Smooth muscle cell (in vitro differentiated cells): ENCODE measurements at regions not wholly inside any gene's neighbourhood (a gene's known extent, or its start where the extent isn't known, plus 50 kb on each side); places are given as distances from the start of the nearest gene placed in this dataset.

ENCODE experiments used
- DNase-seq: peaks from one replicate; lab custom pipeline; 2025; ENCODE audit not compliant: unreplicated experiment; lab: John Stamatoyannopoulos, UW
- H2AFZ ChIP-seq: fragments of 200-600 bp; sonication (generic); 2 replicates; pipeline ENCODE4 v1.6.0; 2016; ENCODE audit warnings: antibody characterized with exemption, low read depth, mild to moderate bottlenecking
- H3F3A ChIP-seq: fragments of 200-600 bp; sonication (generic); 2 replicates; pipeline ENCODE4 v1.6.0; 2017; ENCODE audit warnings: antibody characterized with exemption, low read depth
- H3K27ac ChIP-seq: fragments of 200-600 bp; sonication (generic); 2 replicates; pipeline ENCODE4 v1.5.1; 2016; ENCODE audit warnings: low read depth, mild to moderate bottlenecking
- H3K27me3 ChIP-seq: fragments of 200-600 bp; sonication (generic); 2 replicates; pipeline ENCODE4 v1.6.1; 2016; ENCODE audit warnings: low read depth, mild to moderate bottlenecking
- H3K36me3 ChIP-seq: fragments of 200-600 bp; sonication (generic); 2 replicates; pipeline ENCODE4 v1.5.1; 2016; ENCODE audit warnings: low read depth
- H3K4me1 ChIP-seq: fragments of 200-600 bp; sonication (generic); 2 replicates; pipeline ENCODE4 v1.5.1; 2016; ENCODE audit warnings: low read depth
- H3K4me2 ChIP-seq: fragments of 200-600 bp; sonication (generic); 2 replicates; pipeline ENCODE4 v1.6.0; 2016; ENCODE audit warnings: mild to moderate bottlenecking
- H3K4me3 ChIP-seq: fragments of 200-600 bp; sonication (generic); 2 replicates; pipeline ENCODE4 v1.5.1; 2016; ENCODE audit warnings: mild to moderate bottlenecking
- H3K79me2 ChIP-seq: fragments of 200-600 bp; sonication (generic); 2 replicates; pipeline ENCODE4 v1.6.0; 2016; ENCODE audit warnings: low read depth, mild to moderate bottlenecking
- H3K9ac ChIP-seq: fragments of 200-600 bp; sonication (generic); 2 replicates; pipeline ENCODE4 v1.6.0; 2016; ENCODE audit warnings: low read depth
- H3K9me3 ChIP-seq: fragments of 200-600 bp; sonication (generic); replicated peaks from 2 replicates; pipeline ENCODE4 v1.5.1; 2016; ENCODE audit warnings: low read depth
- H4K20me1 ChIP-seq: fragments of 200-600 bp; sonication (generic); 2 replicates; pipeline ENCODE4 v1.6.0; 2016; ENCODE audit warnings: low read depth
- CTCF ChIP-seq: fragments of 200-600 bp; sonication (generic); IDR thresholded peaks from 2 replicates; pipeline ENCODE4 v1.5.1; 2017; ENCODE audit warnings: borderline replicate concordance, mild to moderate bottlenecking, antibody characterized with exemption; ENCODE audit not compliant: insufficient read depth, poor library complexity, severe bottlenecking
- WGBS: methylation state at CpG from one replicate; pipeline ENCODE4 v1.1.7; 2016; ENCODE audit warnings: low lambda C conversion rate; 5-methylcytosine and 5-hydroxymethylcytosine counted together

DNA sequence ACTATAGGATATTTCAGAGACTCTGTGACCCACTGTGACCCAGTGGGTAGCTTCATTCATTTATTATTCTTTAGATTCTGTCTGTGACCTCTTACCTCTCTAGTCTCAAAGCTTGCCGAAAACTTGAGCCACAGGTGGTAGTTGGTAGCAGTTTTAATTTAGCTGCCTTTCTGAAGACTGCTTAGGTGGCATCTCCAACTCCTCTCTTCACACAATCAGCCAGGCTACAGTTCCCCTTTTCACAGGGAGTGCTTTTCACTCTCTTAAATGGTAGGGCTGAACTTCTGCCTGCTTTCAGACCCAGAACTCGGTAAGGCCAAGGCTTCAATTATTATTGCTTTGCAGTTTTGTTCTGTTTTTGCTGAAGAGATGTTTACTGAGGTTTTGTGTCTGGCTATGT lies 349.6 kb downstream of the ARL6IP6 start:
- Histone ChIP-seq H3K4me1 (no peaks in the 10 kb centered on the region), H3K27me3 (no peaks in the 10 kb centered on the region), H3K4me2 (no peak overlapping the region), H4K20me1 (no peaks in the 10 kb centered on the region), H3K9ac (no peak overlapping the region), H3K27ac (no peak overlapping the region), H3K36me3 (no peaks in the 10 kb centered on the region), H3K79me2 (no peaks in the 10 kb centered on the region), H3K9me3 (no peaks in the 10 kb centered on the region), H3F3A (no peaks in the 10 kb centered on the region), H2AFZ (no peak overlapping the region), H3K4me3 (no peak overlapping the region)
- 88% methylated on average over 2 of the region's 2 CpGs for WGBS
- DNase-seq = no peak
- TF ChIP-seq CTCF = no peak

DNA sequence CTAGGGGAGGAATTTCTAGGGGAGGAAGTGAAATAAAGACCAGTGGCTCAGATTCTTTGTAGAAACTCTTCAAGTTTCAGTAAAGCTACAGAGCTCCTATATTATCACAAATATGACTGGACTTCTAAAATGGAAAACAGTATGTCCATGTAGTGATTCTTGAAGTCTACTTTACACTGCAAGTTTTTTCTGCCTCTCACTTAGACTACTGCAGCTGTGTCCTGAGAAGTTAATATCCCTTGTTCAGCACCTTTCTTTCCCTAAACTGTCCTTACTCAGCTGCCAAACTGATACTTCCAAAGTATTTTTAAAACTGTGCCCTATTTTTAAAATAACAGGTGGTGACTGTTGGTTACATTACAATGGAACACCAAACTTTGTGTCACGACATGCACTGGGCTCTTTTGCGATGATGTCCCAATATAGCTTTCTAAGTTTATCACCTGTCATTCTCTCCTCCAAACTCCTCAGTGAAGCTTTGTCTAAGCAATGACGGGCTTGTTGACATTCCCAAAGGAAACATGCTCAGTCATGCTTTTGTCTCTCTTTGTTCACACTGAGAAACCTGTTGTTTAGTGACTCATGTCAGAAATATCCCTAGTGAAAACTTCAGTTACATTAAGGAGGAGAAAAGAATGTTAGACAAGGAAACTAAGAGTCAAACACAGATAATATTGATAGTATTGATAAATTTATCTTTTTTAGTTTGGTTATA lies 341.1 kb downstream of the ARL6IP6 start:
- H4K20me1 ChIP-seq = no peaks in the 10 kb centered on the region
- no peaks in the 10 kb centered on the region for H3K4me1 ChIP-seq
- H3K27ac ChIP-seq = peak overlapping the region; percentile 8
- no peak overlapping the region for H3K9ac ChIP-seq
- no peaks in the 10 kb centered on the region for H3K27me3 ChIP-seq
- no peak overlapping the region for H2AFZ ChIP-seq
- 32% methylated on average over 3 of the region's 3 CpGs for WGBS
- H3F3A ChIP-seq = no peaks in the 10 kb centered on the region
- TF ChIP-seq CTCF = no peak
- H3K79me2 ChIP-seq = no peaks in the 10 kb centered on the region
- H3K9me3 ChIP-seq = no peaks in the 10 kb centered on the region
- H3K4me2 ChIP-seq = no peak overlapping the region
- DNase-seq = no peak
- H3K4me3 ChIP-seq = no peak overlapping the region
- H3K36me3 ChIP-seq = no peaks in the 10 kb centered on the region

DNA sequence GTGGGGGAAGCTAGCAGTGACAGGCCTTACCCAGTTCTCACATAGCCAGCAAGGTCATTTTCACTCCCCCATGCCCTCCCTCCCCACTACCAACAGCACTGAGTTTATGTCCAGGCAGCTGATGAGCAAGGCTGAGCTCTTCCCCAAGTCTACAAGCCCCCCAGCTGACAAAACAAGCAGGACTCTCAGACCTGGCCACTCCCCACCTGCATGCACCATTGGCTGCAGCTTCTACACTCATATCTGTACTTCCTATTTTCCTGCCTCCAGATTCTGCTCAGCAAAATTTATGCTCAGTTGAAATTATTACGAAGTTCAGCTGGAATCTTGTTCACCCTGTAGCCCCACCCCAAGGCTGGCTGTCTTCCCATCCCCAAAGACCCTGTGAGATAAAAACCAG lies 339.3 kb downstream of the ARL6IP6 start:
- 76% methylated on average over 1 of the region's 1 CpG for WGBS
- no peaks in the 10 kb centered on the region for H3K9me3 ChIP-seq
- no peak overlapping the region for H3K27ac ChIP-seq
- no peaks in the 10 kb centered on the region for H3K36me3 ChIP-seq
- H2AFZ ChIP-seq = no peak overlapping the region
- no peaks in the 10 kb centered on the region for H3K4me1 ChIP-seq
- no peak overlapping the region for H3K4me2 ChIP-seq
- no peak for TF ChIP-seq CTCF
- no peak for DNase-seq
- H3F3A ChIP-seq = no peaks in the 10 kb centered on the region
- H3K27me3 ChIP-seq = no peaks in the 10 kb centered on the region
- H4K20me1 ChIP-seq = no peaks in the 10 kb centered on the region
- H3K9ac ChIP-seq = no peak overlapping the region
- H3K4me3 ChIP-seq = no peak overlapping the region
- no peaks in the 10 kb centered on the region for H3K79me2 ChIP-seq

DNA sequence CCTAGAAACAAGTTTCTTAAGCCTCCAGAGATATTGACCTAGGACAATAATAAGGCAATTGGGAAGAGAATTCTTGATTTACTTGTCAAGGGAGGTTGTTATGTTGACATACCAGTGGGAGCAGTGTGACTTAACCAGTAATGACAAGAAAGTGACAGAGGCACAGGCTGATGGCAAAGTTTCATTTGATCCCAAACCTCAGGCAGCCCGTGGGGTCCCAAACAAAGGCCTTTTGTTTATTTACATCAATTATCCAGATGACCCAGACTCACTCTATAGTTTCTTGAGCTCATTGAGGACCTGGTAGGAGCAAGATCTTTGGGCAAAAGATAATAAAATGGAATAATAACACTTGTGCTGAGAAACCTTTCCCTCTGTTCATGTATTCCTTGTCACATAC lies 336.8 kb downstream of the ARL6IP6 start:
- no peaks in the 10 kb centered on the region for H3K36me3 ChIP-seq
- WGBS = 28% methylated on average over 1 of the region's 1 CpG
- H3K27ac ChIP-seq = no peak overlapping the region
- H3F3A ChIP-seq = no peaks in the 10 kb centered on the region
- H3K79me2 ChIP-seq = no peaks in the 10 kb centered on the region
- no peaks in the 10 kb centered on the region for H3K27me3 ChIP-seq
- no peak for DNase-seq
- H3K4me2 ChIP-seq = no peak overlapping the region
- H3K4me3 ChIP-seq = no peak overlapping the region
- H3K4me1 ChIP-seq = no peaks in the 10 kb centered on the region
- no peaks in the 10 kb centered on the region for H3K9me3 ChIP-seq
- H3K9ac ChIP-seq = no peak overlapping the region
- no peak for TF ChIP-seq CTCF
- no peak overlapping the region for H2AFZ ChIP-seq
- no peaks in the 10 kb centered on the region for H4K20me1 ChIP-seq
